Spinal cord (tissue), 9 donors: ENCODE measurements at regions not wholly inside any gene's neighbourhood (a gene's known extent, or its start where the extent isn't known, plus 50 kb on each side); places are given as distances from the start of the nearest gene placed in this dataset.

Source experiments
- DNase-seq, 6 donors: peaks; one replicate each; pipeline versions ENCODE4 v3.0.0 to v3.0.0-alpha.2; 2013 to 2015; ENCODE audit warnings: low spot score in 6 of 6, low read depth in 4 of 6
- H3K27ac ChIP-seq: one replicate; pipeline ENCODE4 v1.5.1; 2013; ENCODE audit warnings: low read depth, low read length, control low read depth
- H3K27me3 ChIP-seq: one replicate; pipeline ENCODE4 v1.6.1; 2013; ENCODE audit warnings: low read length; ENCODE audit not compliant: control insufficient read depth, insufficient read depth
- H3K36me3 ChIP-seq: one replicate; pipeline ENCODE4 v1.6.1; 2013; ENCODE audit warnings: low read length; ENCODE audit not compliant: control insufficient read depth, insufficient read depth
- H3K4me1 ChIP-seq: one replicate; pipeline ENCODE4 v1.6.1; 2013; ENCODE audit warnings: low read length; ENCODE audit not compliant: control insufficient read depth, insufficient read depth
- H3K4me3 ChIP-seq: one replicate; pipeline ENCODE4 v1.5.1; 2013; ENCODE audit warnings: low read depth, low read length, control low read depth
- H3K9me3 ChIP-seq: one replicate; pipeline ENCODE4 v1.6.1; 2013; ENCODE audit warnings: low read length; ENCODE audit not compliant: control insufficient read depth, insufficient read depth
- WGBS: methylation state at CpG from one replicate; pipeline ENCODE4 v1.1.5; 2013; ENCODE audit warnings: missing lambda C conversion rate; ENCODE audit not compliant: insufficient coverage; 5-methylcytosine and 5-hydroxymethylcytosine counted together
- donor health status: healthy.

DNA sequence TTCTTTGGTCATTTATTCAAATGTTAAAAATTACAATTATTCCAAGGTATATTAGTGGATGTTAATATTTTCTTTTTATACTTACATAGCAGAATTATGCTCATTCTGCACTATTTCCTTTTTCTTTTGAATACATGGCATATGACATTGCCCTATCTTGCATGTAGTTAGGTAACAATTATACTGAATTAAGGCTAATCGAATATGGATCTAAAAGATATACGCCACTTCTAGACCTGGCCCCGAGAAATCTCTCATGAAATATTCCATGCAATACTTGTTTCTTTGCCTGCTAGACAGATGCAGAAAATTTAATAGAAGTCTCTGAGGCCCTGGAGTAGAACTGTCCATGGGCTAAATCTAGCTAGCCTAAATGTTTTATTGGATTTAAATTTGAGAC, 493.4 kb downstream of the OTOL1 start:
- Histone ChIP-seq H3K27me3 (no peaks in the 10 kb centered on the region), H3K9me3 (no peaks in the 10 kb centered on the region)
- 100% methylated on average over 2 of the region's 3 CpGs for WGBS

DNA sequence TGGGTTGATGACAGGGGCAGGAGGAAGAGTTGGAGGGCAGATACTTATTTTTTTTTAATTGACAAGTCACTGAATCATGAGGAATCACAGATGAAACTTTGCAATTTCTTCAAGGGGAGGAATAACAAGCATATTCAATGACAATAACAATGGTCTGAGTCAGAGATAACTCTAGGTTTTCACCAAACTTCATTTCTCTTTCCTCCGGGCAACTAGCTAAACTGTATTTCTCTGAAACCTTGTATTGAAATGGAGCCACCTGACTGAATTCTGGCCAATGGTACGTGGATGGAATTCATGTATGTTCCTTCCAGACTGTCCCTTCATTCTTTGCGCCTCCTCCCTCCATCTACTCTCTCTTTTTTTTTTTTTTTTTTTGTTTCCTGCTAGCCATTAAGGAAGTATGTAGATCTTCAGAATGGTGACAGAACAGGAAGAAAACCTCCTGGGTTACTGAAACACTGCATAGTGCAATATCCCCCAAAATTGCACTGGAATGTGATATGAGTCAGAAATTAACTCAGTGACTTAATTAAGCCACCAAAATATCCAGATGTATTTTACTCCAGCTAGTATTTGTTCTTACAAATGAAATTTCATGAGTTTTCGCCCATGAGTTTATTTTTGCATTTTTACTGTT, 495.4 kb downstream of the OTOL1 start:
- H3K9me3 ChIP-seq = no peaks in the 10 kb centered on the region
- no peak for DNase-seq
- H3K27ac ChIP-seq = no peak overlapping the region
- no peaks in the 10 kb centered on the region for H3K36me3 ChIP-seq
- no peaks in the 10 kb centered on the region for H3K27me3 ChIP-seq
- no peak overlapping the region for H3K4me3 ChIP-seq
- no CpG with 5 or more reads among the region's 4 CpGs for WGBS
- no peaks in the 10 kb centered on the region for H3K4me1 ChIP-seq

More for the DNA sequence above, 493.4 kb downstream of the OTOL1 start:
- no peak overlapping the region for H3K27ac ChIP-seq
- no peaks in the 10 kb centered on the region for H3K4me1 ChIP-seq
- no peak for DNase-seq
- no peak overlapping the region for H3K4me3 ChIP-seq
- H3K36me3 ChIP-seq = no peaks in the 10 kb centered on the region

DNA sequence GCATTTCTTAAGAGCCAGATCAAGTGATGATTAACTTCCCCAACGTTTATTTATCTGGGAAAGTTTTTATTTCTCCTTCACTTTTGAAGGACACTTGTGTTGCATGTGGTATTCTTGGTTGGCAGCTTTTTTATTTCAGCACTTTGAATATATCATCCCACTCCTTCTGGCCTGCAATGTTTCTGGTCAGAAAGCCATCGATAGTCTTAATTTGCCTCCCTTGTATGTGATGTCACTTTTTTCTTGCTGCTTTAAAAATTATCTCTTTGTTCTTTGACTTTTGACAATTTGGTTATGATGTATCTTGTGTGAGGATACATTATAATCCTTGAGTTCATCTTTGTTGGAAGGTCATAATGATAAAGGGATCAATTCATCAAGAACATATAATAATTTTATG, 503.2 kb downstream of the OTOL1 start:
- Histone ChIP-seq H3K9me3 (peaks cover 6% of the 10 kb centered on the region), H3K36me3 (no peaks in the 10 kb centered on the region), H3K27me3 (no peaks in the 10 kb centered on the region), H3K4me1 (no peaks in the 10 kb centered on the region), H3K4me3 (no peak overlapping the region), H3K27ac (no peak overlapping the region)
- DNase-seq = no peak
- WGBS = no CpG with 5 or more reads among the region's 2 CpGs

DNA sequence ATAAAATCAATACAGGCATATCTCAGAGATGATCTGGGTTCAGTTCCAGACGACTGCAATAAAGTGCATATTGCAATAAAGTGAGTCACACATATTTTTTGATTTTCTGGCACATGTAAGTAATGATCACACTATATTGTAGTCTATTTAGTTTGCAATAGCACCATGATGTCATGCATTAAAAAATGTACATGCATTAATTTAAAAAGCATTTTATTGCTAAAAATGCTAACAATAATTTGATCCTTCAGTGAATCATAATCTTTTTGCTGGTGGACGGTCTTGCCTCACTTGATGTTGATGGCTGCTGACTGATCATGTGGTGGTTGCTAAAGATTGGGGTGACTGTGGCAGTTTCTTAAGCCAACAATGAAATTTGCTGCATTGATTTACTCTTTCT, 511.1 kb downstream of the OTOL1 start:
- H3K36me3 ChIP-seq = no peaks in the 10 kb centered on the region
- no peaks in the 10 kb centered on the region for H3K4me1 ChIP-seq
- no CpG with 5 or more reads among the region's 2 CpGs for WGBS

DNA sequence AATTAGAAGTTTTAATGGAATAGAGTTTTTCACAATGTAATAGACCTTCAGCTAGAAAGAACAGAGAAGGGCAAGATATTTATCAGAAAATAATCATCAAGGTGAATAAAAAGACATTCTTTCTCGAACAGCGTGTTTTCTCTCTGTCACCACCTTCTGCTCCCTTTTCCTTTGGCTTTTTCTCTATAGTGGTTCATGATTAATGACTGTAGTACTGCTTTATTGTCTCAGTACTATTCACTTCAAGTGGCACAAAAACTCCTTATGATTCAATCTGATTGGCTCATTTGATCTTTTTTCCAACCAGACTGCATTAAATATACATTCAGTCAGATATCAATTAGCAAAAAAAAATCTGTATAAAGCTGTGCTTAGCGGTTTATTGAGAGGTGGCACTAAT, 516.0 kb downstream of the OTOL1 start:
- no CpG with 5 or more reads among the region's 3 CpGs for WGBS
- H3K27me3 ChIP-seq = no peaks in the 10 kb centered on the region
- no peak overlapping the region for H3K4me3 ChIP-seq
- no peaks in the 10 kb centered on the region for H3K9me3 ChIP-seq
- no peak for DNase-seq
- H3K36me3 ChIP-seq = no peaks in the 10 kb centered on the region
- no peak overlapping the region for H3K27ac ChIP-seq
- no peaks in the 10 kb centered on the region for H3K4me1 ChIP-seq

More for the DNA sequence above, 511.1 kb downstream of the OTOL1 start:
- no peaks in the 10 kb centered on the region for H3K9me3 ChIP-seq
- H3K27me3 ChIP-seq = no peaks in the 10 kb centered on the region
- no peak overlapping the region for H3K4me3 ChIP-seq
- no peak overlapping the region for H3K27ac ChIP-seq
- no peak for DNase-seq

DNA sequence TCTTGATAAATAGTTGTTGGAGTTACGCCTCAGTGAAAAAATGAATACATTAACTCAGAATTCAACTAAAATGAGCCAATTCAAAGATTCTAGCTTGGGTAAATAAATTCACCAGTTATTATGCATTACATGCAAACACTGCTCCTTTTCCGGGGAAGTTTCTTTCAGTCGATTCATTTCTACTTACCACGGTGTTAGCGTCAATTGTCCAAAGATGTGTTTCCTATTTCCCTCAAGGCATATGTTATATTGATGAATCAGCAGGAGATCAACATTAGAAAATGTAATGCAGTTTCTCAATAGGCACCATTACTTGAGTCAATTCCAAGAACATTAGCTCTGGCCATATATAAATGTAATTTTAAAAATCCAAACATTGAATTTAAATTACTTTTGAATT, 517.7 kb downstream of the OTOL1 start:
- Histone ChIP-seq H3K4me1 (no peaks in the 10 kb centered on the region), H3K27ac (no peak overlapping the region), H3K27me3 (no peaks in the 10 kb centered on the region), H3K36me3 (no peaks in the 10 kb centered on the region), H3K4me3 (no peak overlapping the region), H3K9me3 (no peaks in the 10 kb centered on the region)
- DNase-seq = peak in 1 of 6 donors; percentile 5
- WGBS = 80% methylated on average over 1 of the region's 5 CpGs

DNA sequence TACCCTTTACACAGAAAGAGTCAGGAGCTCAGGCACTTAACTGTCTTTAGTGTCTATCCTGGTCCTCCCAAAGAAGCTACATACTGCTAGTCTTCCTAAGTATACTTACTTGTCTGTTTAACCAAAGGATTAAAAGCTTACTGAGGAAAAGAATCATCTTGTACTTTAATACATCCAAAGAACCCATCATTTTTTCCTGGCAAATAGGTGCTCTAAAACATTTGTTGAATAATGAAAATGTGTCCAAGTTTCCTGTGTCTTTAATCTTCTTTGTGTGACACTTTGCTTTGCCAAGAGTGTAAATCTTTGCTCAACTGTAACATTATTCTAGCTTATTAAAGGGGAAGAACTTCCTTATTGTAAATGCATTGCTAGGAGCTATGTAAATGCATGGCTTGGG, 519.2 kb downstream of the OTOL1 start:
- Histone ChIP-seq H3K27me3 (no peaks in the 10 kb centered on the region), H3K4me3 (no peak overlapping the region), H3K4me1 (no peaks in the 10 kb centered on the region), H3K27ac (no peak overlapping the region), H3K36me3 (no peaks in the 10 kb centered on the region), H3K9me3 (no peaks in the 10 kb centered on the region)
- DNase-seq = no peak

DNA sequence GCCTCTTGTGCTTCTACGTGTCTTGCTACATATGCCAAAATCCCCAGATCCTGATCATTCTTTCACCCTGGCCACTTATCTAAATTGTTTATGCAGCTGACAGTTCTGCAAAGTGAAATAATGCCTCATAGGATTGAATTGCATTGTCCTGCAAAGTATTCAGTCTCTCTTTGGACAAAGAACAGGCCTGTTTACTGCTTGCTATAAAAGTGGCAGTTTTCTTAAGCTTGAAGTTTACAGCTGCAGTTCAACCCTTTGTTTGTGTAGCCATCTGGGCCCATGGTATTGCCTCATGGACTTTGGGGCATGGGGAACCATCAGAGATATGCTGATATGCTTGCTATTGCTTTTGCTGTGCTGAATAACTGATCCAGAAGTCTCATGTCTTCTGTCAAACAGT, 523.2 kb downstream of the OTOL1 start:
- H3K27me3 ChIP-seq = no peaks in the 10 kb centered on the region
- H3K4me3 ChIP-seq = no peak overlapping the region
- DNase-seq = peak in 1 of 6 donors; percentile 13
- no peaks in the 10 kb centered on the region for H3K9me3 ChIP-seq
- 56% methylated on average over 1 of the region's 1 CpG for WGBS
- H3K27ac ChIP-seq = no peak overlapping the region
- no peaks in the 10 kb centered on the region for H3K36me3 ChIP-seq
- no peaks in the 10 kb centered on the region for H3K4me1 ChIP-seq

DNA sequence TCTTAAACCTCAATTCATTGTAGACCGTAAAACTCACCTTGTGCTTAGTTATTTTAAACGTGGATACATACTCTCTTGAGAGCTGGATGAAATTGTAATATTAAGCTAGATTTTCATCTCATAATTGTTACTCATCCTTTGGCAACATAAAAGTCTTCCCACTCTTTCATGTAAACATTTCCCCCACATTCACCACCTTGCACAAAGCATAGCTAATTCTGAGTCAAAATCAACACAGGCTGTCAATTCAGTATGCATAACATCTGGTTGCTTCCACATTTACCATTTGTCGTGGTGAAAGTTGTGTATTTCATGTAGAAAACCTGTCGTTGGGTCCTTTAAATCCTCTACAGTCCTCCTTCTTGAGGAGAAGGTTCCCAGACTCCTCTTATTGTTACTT, 524.6 kb downstream of the OTOL1 start:
- WGBS = no CpG with 5 or more reads among the region's 4 CpGs

DNA sequence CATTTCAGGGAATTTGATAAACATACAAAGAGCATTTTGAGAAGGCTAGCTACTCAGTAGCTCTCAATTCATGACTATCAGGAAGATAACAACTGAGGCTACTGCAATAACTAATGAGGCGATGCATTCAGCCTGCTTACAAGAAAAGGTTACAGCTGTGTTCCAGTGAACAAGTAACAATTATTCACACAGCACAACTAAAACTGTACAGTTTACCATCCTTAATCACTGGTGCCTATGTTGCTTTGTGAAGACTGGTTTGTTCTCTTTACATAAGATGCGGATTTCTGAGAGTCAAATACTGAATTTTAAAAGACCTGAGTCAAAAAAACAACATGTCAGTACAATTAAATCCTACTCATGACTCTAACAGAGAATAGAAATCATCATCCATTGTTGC, 526.3 kb downstream of the OTOL1 start:
- Histone ChIP-seq H3K36me3 (no peaks in the 10 kb centered on the region), H3K27ac (no peak overlapping the region), H3K4me3 (no peak overlapping the region), H3K9me3 (no peaks in the 10 kb centered on the region), H3K4me1 (no peaks in the 10 kb centered on the region), H3K27me3 (no peaks in the 10 kb centered on the region)
- peak in 2 of 6 donors; percentile 35 to 59 for DNase-seq
- WGBS = 71% methylated on average over 1 of the region's 2 CpGs

More for the DNA sequence above, 524.6 kb downstream of the OTOL1 start:
- Histone ChIP-seq H3K27me3 (no peaks in the 10 kb centered on the region), H3K9me3 (no peaks in the 10 kb centered on the region), H3K36me3 (no peaks in the 10 kb centered on the region), H3K4me1 (no peaks in the 10 kb centered on the region), H3K4me3 (no peak overlapping the region), H3K27ac (no peak overlapping the region)
- no peak for DNase-seq
